Daoy (cell line): ENCODE measurements at regions not wholly inside any gene's neighbourhood (a gene's known extent, or its start where the extent isn't known, plus 50 kb on each side); places are given as distances from the start of the nearest gene placed in this dataset.

ENCODE experiments used
- DNase-seq: peaks from one replicate; pipeline ENCODE4 v3.0.0-alpha.2; 2015; ENCODE audit warnings: low read depth

GRCh38 chr3:72158639-72159326, 373.8 kb upstream of the PROK2 start:
- DNase-seq: no peak

DNA sequence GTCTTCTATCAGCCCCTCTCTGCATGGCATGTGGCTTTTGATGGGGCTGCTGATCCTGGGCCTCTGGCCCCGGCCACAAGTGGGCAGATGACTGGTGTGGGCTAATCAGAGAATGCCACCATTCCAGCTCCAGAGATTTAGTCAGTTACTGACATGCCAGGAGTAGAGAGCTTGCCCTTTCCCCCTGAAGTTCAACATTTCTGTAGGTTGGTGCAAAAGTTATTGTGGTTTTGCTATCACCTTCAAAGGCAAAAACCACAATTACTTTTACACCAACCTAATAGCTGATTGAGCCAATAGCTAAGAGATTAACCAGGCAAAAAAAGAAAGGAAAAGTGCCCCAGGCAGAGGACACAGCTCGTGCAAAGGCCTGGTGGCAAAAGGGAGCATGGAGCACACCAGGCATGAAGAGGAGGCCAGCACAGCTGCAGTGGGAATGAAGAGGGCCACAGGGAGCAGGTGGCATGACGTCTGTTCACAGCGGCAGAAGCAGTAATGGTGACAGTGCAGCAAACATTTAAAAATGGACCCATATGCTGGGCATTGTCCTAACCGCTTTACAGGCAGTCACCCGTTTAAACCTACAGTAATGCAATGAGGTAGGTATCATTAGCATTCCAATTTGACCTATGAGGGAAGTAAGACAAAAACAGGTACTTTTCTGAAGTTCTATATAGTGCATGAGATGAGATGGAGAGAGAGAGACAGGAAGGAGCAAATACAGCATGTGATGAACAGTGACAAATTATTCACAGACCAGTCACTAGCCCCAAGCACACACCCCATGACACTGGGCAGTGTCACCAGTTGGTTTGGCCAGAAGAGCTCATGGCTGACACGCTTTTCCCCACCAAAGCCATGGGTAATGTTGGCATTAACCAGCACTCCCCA, 373.0 kb upstream of the PROK2 start:
- DNase-seq: no peak

DNA sequence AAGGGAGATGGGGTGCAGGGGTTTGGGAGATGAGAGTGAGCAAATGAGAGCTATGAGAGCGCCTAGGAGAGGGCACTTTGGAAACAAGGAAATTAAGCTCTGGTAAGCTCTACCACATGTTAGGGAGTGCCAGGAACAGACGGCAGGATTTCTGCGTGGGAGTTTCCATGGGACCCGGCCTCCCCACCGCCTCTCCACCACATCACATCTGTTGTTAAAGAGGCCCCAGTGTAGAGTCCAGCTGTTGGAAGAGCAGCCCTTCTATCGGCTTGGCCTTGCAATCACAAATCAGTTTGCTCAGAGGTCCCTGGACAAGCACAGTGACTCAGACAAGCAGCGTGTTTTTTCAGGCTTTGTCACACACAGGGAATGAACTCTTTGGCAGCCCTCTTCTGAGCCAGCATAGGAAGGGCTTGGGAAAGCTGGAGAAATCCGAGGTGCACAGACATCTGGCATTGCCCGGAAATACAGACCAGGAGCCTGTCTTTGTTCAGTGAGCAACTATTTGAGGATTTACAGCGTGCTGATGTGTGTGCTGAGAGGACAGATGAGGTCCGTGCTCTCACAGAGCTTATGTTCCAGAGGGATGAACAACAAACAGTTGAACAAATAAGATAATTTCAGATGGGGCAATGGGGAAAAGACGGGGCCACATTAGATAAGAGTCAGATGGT, 370.6 kb upstream of the PROK2 start:
- peak; percentile 85 for DNase-seq

- DNase-seq: no peak
Measured at GRCh38 chr3:72154391-72155335, 369.7 kb upstream of the PROK2 start.

GRCh38 chr3:72153477-72154314, 368.7 kb upstream of the PROK2 start:
- no peak for DNase-seq

- peak; percentile 60 for DNase-seq
Measured at GRCh38 chr3:72152551-72153476, 367.9 kb upstream of the PROK2 start.

GRCh38 chr3:72151465-72152238, 366.7 kb upstream of the PROK2 start:
- DNase-seq: no peak

- DNase-seq: no peak
Measured at GRCh38 chr3:72150634-72151412, 365.9 kb upstream of the PROK2 start.

DNA sequence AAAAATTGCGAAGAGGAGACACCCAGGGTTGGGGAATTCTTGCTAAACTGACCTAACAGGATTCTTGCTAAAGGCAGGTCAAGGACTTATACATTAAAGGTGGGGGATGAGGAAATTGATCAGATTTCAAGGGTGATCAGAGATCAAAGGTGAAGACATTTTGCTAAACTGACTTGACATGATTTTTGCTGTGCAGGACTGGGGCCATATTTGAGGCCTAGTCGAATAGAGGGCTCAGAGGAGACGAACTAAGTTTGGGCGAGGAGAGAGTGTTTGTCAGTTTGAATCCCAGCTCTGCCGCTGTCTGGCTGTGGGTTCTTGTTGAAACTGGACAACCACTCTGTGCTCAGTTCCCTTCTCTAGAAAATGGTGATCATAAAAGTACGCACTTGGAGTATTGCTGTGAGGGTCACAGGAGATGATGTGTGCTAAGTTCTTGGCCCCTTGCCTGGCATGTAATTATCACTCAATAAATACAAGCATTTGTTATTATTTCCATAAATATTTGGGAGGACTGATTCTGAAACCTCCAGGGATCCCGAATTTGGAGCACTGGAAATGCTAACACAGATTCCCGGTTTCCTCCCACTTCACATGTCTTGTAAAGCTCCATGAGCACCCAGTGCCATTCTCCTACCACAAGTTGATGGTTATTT, 364.8 kb upstream of the PROK2 start:
- no peak for DNase-seq

DNA sequence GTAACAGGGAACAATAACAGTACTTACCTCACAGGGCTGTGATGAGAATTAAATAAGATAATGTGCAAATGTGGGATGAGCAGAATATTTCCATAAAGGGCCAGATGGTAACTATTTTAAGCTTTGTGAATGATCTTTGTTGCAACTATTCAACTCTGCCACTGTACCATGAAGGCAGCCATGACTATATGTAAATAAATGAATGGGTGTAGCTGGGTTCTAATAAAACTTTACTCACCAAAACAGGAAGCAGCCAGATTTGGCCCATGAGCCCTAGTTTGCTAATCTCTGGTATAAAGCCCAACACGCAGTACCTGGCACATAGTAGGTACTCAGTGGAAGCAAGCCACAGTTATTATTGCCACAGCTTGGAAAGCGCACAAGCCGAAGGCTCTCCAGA, 362.7 kb upstream of the PROK2 start:
- DNase-seq: no peak

- peak; percentile 45 for DNase-seq
Measured at GRCh38 chr3:72145506-72146380, 360.8 kb upstream of the PROK2 start.

DNA sequence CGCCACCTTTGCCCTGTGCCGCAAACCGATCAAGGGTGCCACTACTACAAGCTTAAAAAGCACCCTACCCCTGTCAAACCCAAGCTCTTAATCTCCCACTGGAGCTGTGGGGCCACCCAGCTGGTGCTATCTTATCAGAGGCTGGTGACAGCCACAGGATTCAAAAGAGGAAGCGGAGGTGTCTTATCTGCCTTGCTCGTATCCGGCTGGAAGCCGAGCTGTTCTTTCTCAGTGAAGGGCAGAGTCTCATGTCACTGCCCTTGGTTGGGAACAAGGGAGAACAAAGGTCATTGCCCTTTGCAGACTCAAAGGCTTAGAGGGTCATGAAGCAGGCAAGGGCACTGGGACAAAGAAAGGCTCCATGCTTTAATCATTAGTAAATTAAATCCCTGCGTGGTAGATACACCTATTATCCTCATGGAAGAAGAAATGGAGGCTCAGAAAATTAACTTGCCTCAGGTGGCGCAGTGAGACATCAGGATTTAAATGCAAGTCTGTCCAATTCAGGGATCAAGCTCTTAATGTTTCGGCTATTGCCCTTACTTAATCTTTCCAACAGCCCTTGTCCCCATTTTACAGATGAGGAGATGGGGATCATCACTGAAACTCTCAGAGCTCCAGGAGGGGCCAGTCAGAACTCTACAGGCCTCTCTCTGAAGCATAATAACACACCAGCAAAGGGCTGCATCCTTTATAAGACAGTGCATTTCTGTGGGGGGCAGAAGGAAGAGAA, 360.0 kb upstream of the PROK2 start:
- DNase-seq: no peak

DNA sequence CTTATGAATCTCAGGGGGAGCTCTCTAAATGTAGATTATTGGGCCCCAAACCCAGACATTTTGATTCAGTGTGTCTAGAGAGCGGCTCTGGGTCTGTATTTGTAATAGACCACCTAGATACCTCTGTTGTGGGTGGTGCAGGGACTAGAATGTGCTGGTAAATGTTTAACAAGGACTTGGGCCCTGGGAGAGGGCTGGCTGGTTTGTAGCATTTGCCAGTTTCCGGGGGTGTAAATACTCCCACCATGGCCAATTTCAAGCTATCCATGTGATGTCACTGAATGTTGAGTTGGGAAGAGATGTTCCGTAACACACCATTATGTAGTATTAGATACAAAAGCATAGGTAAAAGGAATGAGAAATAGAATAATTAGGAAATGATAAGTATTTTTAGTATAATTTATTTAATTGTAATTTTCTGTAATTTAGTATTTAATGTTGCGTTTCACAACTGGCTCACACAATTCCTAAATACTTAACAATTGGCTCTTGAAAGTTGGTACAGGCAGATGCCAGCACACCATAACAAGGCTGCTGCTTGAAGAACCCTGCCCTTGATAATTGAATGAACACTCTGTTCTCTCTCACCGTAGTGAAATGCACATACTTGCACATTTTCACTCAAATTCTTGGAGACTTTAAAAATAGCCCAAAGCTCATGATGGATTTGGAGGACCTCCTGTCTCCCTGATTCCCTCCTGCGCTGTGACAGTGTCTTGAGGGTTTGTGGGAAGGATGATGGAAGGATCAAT, 359.2 kb upstream of the PROK2 start:
- no peak for DNase-seq

DNA sequence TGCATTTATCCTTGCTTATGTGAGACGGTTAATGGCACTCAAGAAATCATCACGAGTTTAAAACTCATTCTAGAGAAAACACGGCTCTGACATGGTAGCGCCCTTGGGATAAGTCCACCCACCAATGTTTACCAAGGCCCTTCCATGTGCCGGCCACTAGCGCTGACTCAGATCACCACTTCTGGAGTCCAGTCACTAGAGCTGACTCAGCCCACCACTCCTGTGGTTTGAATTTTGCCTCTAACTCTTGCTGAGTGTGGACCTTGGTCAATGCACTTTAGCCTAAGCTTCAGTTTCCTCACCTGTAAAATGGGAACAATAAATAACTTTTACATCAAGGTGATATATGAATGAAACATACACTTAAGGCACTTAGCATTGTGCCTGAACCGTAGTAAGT, 358.4 kb upstream of the PROK2 start:
- DNase-seq: peak; percentile 70

GRCh38 chr3:72142028-72142427, 357.1 kb upstream of the PROK2 start:
- DNase-seq: no peak
